Liver (tissue), 8 donors: ENCODE measurements at regions not wholly inside any gene's neighbourhood (a gene's known extent, or its start where the extent isn't known, plus 50 kb on each side); places are given as distances from the start of the nearest gene placed in this dataset.

ENCODE experiments used
- DNase-seq: peaks from one replicate; pipeline ENCODE4 v3.0.0-alpha.2; 2017; ENCODE audit warnings: low spot score
- H3K27ac ChIP-seq, 2 donors: one replicate each; pipeline ENCODE4 v1.7.0; 2013; ENCODE audit warnings: inconsistent platforms in 2 of 2, low read length in 2 of 2, control low read depth in 1 of 2, low read depth in 1 of 2, mild to moderate bottlenecking in 1 of 2
- H3K27me3 ChIP-seq, 4 donors: one replicate each; pipeline versions ENCODE4 v1.6.1 to v1.7.0; 2013; ENCODE audit warnings: low read length in 3 of 4, inconsistent platforms in 1 of 4, mild to moderate bottlenecking in 1 of 4, moderate library complexity in 1 of 4; ENCODE audit not compliant: control insufficient read depth in 4 of 4, insufficient read depth in 4 of 4
- H3K36me3 ChIP-seq, 4 donors: one replicate each; pipeline versions ENCODE4 v1.6.1 to v1.7.0; 2013; ENCODE audit warnings: low read length in 3 of 4, mild to moderate bottlenecking in 3 of 4, low read depth in 1 of 4, moderate library complexity in 1 of 4; ENCODE audit not compliant: control insufficient read depth in 4 of 4, insufficient read depth in 3 of 4
- H3K4me1 ChIP-seq, 4 donors: one replicate each; pipeline versions ENCODE4 v1.6.1 to v1.7.0; 2013; ENCODE audit warnings: low read length in 3 of 4, mild to moderate bottlenecking in 3 of 4, moderate library complexity in 1 of 4; ENCODE audit not compliant: control insufficient read depth in 4 of 4, insufficient read depth in 4 of 4
- H3K4me3 ChIP-seq, 3 donors: one replicate each; pipeline versions ENCODE4 v1.6.1 to v1.7.0; 2013; ENCODE audit warnings: low read length in 3 of 3, control low read depth in 1 of 3, low read depth in 1 of 3, mild to moderate bottlenecking in 1 of 3
- H3K9ac ChIP-seq, 2 donors: one replicate each; pipeline ENCODE4 v1.7.0; 2013; ENCODE audit warnings: low read length in 2 of 2, mild to moderate bottlenecking in 2 of 2, moderate library complexity in 2 of 2, control low read depth in 1 of 2, low read depth in 1 of 2
- H3K9me3 ChIP-seq, 4 donors: one replicate each; pipeline versions ENCODE4 v1.6.1 to v1.7.0; 2013; ENCODE audit warnings: low read length in 3 of 4; ENCODE audit not compliant: control insufficient read depth in 4 of 4
- EGR1 ChIP-seq, 2 donors: IDR thresholded peaks; 2 replicates each; pipeline ENCODE4 v1.6.1; 2016 to 2018; ENCODE audit warnings: antibody characterized with exemption in 2 of 2, low read depth in 2 of 2
- FOXA1 ChIP-seq: IDR thresholded peaks from 2 replicates; pipeline ENCODE4 v1.6.1; 2016; ENCODE audit warnings: antibody characterized with exemption
- FOXA2 ChIP-seq: IDR thresholded peaks from 2 replicates; pipeline ENCODE4 v1.6.1; 2016; ENCODE audit warnings: antibody characterized with exemption
- GABPA ChIP-seq, 2 donors: IDR thresholded peaks in 1 of 2; conservative IDR thresholded peaks in 1 of 2; 2 replicates each; pipeline ENCODE4 v1.6.1; 2016; ENCODE audit warnings: antibody characterized with exemption in 2 of 2, mild to moderate bottlenecking in 1 of 2, moderate library complexity in 1 of 2
- HNF4A ChIP-seq, 2 donors: conservative IDR thresholded peaks; 2 replicates each; pipeline ENCODE4 v1.6.1; 2016; ENCODE audit warnings: antibody characterized with exemption in 2 of 2, mild to moderate bottlenecking in 2 of 2
- HNF4G ChIP-seq: IDR thresholded peaks from 2 replicates; pipeline ENCODE4 v1.6.1; 2016; ENCODE audit warnings: antibody characterized with exemption
- JUND ChIP-seq, 2 donors: IDR thresholded peaks; 2 replicates each; pipeline ENCODE4 v1.6.1; 2016; ENCODE audit warnings: antibody characterized with exemption in 2 of 2
- NR2F2 ChIP-seq: IDR thresholded peaks from 2 replicates; pipeline ENCODE4 v1.6.1; 2016; ENCODE audit warnings: antibody characterized with exemption
- RAD21 ChIP-seq, 2 donors: IDR thresholded peaks; 2 replicates each; pipeline ENCODE4 v1.6.1; 2016; ENCODE audit warnings: antibody characterized with exemption in 2 of 2, mild to moderate bottlenecking in 2 of 2
- RXRA ChIP-seq, 2 donors: IDR thresholded peaks; 2 replicates each; pipeline ENCODE4 v1.6.1; 2017 to 2018; ENCODE audit warnings: antibody characterized with exemption in 2 of 2, mild to moderate bottlenecking in 1 of 2
- SP1 ChIP-seq: IDR thresholded peaks from 2 replicates; pipeline ENCODE4 v1.6.1; 2018; ENCODE audit warnings: antibody characterized with exemption, mild to moderate bottlenecking
- TAF1 ChIP-seq: conservative IDR thresholded peaks from 2 replicates; pipeline ENCODE4 v1.6.1; 2016; ENCODE audit warnings: antibody characterized with exemption, mild to moderate bottlenecking
- YY1 ChIP-seq: IDR thresholded peaks from 2 replicates; pipeline ENCODE4 v1.6.1; 2016; ENCODE audit warnings: antibody characterized with exemption, mild to moderate bottlenecking
- WGBS: extraction: QIAGEN DNeasy Blood & Tissue Kit; methylation state at CpG from one replicate; pipeline ENCODE4 v1.1.7; 2013; 5-methylcytosine and 5-hydroxymethylcytosine counted together
- TF ChIP-seq, protein P1 (sequence below): IDR thresholded peaks from 2 replicates; pipeline ENCODE4 v1.6.1; 2016; ENCODE audit warnings: antibody characterized with exemption
- TF ChIP-seq, protein P2 (sequence below): IDR thresholded peaks from 2 replicates; pipeline ENCODE4 v1.6.1; 2016; ENCODE audit warnings: antibody characterized with exemption
- TF ChIP-seq, protein P3 (sequence below): IDR thresholded peaks from 2 replicates; pipeline ENCODE4 v1.6.1; 2016; ENCODE audit warnings: antibody characterized with exemption
- TF ChIP-seq, protein P4 (sequence below): fragments of 150-350 bp; IDR thresholded peaks from 2 replicates; pipeline ENCODE4 v1.5.1; 2017; ENCODE audit warnings: improper control_type of control experiment, low read depth, low read length; ENCODE audit not compliant: missing input control
- TF ChIP-seq, protein P5 (sequence below): IDR thresholded peaks from 2 replicates; pipeline ENCODE4 v1.6.1; 2016; ENCODE audit warnings: antibody characterized with exemption, mild to moderate bottlenecking
- donor health status: healthy.
- donor health status: healthy.
- donor health status: healthy.
- donor health status: healthy.
- donor health status: healthy.

DNA sequence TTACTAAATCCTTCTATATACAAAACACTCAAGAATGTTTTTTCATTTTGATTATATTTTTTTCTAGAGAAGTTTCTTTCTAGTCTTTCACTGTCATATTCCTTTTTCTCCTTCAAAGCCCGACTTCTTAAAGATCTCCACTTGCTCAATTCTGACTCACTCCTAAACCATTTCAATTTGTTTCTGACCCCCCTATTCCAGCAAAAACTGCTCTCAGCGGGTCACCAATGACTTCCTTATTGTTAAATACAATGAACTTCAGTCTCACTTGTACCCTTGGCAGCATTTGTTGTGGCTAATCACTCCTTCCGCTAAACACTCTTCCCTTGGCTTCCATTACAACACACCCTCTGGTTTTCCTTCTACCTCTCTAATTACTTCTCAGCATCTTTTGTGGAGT lies 111.1 kb upstream of the RBBP8 start:
- 78% methylated on average over 3 of the region's 3 CpGs for WGBS
- Histone ChIP-seq H3K9me3 (no peaks in the 10 kb centered on the region), H3K36me3 (no peaks in the 10 kb centered on the region), H3K4me1 (peaks cover 0 to 3% (median 2%) of the 10 kb centered on the region in 4 donors), H3K4me3 (no peak overlapping the region), H3K27me3 (no peaks in the 10 kb centered on the region), H3K27ac (no peak overlapping the region), H3K9ac (no peak overlapping the region)
- TF ChIP-seq, protein P1, sequence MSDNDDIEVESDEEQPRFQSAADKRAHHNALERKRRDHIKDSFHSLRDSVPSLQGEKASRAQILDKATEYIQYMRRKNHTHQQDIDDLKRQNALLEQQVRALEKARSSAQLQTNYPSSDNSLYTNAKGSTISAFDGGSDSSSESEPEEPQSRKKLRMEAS = no peak
- TF ChIP-seq RXRA (IDR thresholded peaks at IDR 0.05) (no peak), EGR1 (IDR thresholded peaks at IDR 0.05; ENCODE audit: low read depth in 2 of 2) (no peak), FOXA1 (no peak), HNF4G (no peak), YY1 (no peak), HNF4A (conservative IDR thresholded peaks at IDR 0.05) (no peak), RAD21 (IDR thresholded peaks at IDR 0.05) (no peak), GABPA (IDR thresholded peaks at IDR 0.05 in 1 of 2, conservative IDR thresholded peaks at IDR 0.05 in 1 of 2) (no peak), SP1 (no peak), NR2F2 (no peak), TAF1 (no peak), FOXA2 (no peak), JUND (IDR thresholded peaks at IDR 0.05) (no peak)
- TF ChIP-seq, protein P2, sequence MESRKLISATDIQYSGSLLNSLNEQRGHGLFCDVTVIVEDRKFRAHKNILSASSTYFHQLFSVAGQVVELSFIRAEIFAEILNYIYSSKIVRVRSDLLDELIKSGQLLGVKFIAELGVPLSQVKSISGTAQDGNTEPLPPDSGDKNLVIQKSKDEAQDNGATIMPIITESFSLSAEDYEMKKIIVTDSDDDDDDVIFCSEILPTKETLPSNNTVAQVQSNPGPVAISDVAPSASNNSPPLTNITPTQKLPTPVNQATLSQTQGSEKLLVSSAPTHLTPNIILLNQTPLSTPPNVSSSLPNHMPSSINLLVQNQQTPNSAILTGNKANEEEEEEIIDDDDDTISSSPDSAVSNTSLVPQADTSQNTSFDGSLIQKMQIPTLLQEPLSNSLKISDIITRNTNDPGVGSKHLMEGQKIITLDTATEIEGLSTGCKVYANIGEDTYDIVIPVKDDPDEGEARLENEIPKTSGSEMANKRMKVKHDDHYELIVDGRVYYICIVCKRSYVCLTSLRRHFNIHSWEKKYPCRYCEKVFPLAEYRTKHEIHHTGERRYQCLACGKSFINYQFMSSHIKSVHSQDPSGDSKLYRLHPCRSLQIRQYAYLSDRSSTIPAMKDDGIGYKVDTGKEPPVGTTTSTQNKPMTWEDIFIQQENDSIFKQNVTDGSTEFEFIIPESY = no peak
- TF ChIP-seq, protein P3, sequence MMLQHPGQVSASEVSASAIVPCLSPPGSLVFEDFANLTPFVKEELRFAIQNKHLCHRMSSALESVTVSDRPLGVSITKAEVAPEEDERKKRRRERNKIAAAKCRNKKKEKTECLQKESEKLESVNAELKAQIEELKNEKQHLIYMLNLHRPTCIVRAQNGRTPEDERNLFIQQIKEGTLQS = no peak
- TF ChIP-seq, protein P4, sequence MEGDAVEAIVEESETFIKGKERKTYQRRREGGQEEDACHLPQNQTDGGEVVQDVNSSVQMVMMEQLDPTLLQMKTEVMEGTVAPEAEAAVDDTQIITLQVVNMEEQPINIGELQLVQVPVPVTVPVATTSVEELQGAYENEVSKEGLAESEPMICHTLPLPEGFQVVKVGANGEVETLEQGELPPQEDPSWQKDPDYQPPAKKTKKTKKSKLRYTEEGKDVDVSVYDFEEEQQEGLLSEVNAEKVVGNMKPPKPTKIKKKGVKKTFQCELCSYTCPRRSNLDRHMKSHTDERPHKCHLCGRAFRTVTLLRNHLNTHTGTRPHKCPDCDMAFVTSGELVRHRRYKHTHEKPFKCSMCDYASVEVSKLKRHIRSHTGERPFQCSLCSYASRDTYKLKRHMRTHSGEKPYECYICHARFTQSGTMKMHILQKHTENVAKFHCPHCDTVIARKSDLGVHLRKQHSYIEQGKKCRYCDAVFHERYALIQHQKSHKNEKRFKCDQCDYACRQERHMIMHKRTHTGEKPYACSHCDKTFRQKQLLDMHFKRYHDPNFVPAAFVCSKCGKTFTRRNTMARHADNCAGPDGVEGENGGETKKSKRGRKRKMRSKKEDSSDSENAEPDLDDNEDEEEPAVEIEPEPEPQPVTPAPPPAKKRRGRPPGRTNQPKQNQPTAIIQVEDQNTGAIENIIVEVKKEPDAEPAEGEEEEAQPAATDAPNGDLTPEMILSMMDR = no peak
- TF ChIP-seq, protein P5, sequence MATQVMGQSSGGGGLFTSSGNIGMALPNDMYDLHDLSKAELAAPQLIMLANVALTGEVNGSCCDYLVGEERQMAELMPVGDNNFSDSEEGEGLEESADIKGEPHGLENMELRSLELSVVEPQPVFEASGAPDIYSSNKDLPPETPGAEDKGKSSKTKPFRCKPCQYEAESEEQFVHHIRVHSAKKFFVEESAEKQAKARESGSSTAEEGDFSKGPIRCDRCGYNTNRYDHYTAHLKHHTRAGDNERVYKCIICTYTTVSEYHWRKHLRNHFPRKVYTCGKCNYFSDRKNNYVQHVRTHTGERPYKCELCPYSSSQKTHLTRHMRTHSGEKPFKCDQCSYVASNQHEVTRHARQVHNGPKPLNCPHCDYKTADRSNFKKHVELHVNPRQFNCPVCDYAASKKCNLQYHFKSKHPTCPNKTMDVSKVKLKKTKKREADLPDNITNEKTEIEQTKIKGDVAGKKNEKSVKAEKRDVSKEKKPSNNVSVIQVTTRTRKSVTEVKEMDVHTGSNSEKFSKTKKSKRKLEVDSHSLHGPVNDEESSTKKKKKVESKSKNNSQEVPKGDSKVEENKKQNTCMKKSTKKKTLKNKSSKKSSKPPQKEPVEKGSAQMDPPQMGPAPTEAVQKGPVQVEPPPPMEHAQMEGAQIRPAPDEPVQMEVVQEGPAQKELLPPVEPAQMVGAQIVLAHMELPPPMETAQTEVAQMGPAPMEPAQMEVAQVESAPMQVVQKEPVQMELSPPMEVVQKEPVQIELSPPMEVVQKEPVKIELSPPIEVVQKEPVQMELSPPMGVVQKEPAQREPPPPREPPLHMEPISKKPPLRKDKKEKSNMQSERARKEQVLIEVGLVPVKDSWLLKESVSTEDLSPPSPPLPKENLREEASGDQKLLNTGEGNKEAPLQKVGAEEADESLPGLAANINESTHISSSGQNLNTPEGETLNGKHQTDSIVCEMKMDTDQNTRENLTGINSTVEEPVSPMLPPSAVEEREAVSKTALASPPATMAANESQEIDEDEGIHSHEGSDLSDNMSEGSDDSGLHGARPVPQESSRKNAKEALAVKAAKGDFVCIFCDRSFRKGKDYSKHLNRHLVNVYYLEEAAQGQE = no peak
- DNase-seq = no peak
